Stimulated activated CD4-positive, alpha-beta T cell treated with anti-CD3 and anti-CD28 coated beads, Interleukin-1b, Interleukin-23, amount 100 ng/mL, for 24 hours (primary cell): ENCODE measurements at regions not wholly inside any gene's neighbourhood (a gene's known extent, or its start where the extent isn't known, plus 50 kb on each side); places are given as distances from the start of the nearest gene placed in this dataset.

ENCODE experiments used
- DNase-seq, 4 experiments: peaks; one replicate each; pipeline ENCODE4 v3.0.0-alpha.2; 2020; ENCODE audit warnings: low read depth in 4 of 4, low spot score in 1 of 4

DNA sequence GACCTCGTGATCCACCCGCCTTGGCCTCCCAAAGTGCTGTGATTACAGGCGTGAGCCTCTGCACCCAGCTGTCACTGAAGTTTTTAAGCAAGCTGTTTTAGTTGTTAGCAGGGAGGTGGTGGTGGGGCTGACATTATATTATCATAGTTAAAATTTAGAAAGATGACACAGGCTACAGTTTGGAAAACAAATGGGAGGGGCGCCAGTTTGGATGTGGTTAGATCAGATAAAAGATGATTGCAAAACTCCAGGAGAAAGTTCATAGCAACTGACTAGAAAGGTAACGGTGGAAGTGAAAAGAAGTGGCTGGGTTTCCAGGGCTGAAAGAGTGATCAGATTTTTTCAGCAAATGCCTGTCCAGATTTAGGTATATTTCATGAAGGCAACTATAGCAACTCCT lies 311.9 kb upstream of the CITED2 start:
- DNase-seq: no peak

DNA sequence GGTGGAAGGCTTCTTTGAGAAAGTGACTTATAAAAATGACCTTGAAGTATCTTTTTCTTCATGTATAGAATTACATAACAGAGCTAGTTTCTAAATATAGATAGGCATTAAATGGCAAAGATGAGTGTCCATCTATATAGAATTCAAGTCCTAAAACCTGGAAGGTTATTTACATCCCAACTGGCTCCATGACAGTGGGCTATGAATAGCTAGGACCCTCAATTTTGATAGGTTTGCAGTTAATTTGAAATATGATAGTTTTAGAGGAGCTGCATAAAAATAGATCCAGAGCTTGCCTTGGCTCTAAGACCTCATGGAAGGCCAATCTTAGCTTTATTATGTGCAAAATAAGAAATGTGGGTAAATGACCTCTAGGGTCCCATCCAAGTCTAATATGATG lies 310.6 kb upstream of the CITED2 start:
- no peak for DNase-seq

DNA sequence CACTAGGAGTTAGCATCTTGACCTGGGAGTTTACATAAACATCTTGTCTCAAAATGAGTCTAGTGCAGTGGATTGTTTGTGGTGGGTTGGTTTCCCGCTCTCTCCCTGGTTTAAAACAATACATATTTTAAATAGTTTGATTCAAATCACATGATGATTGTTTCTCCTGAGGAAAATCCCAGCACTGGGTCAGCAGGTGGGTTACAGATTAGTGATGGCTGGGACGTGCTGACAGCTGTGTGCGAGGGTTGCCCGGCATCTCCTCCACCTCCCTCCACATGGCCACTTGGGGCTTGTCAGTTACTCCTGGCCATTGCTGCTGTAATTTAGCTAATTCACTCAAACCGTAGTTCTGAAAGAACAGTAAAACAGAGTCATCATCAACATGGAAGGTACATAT lies 306.4 kb upstream of the CITED2 start:
- no peak for DNase-seq

DNA sequence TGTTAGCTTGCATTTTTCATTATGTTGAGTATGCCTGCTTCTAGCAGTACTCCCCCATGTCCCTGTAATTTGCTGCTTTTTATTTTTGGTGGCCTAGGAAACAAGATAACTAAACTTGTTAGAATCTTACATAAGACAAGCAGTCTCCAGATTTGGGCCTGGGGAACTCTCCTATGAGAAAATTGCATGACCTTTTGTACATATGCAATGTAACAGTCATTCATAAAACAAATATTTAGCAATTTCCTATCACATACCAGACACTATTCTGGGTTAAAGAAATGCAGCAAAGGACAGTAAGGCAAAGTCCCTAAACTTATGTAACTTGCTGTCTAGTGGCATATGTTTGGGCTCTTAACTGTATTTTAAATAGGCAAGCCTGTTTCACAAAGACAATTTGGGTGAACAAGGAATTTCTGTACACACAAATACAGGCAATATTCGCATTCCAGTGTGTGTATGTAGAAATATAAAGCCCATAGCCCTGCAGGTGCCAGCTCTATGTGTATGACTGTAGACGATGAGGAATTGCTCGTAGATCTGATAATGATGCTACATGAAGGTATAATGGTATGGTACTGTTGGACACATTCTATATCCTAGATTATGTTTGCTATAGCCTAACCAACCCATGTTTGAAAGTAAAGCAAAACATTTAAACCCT lies 305.2 kb upstream of the CITED2 start:
- DNase-seq: no peak

DNA sequence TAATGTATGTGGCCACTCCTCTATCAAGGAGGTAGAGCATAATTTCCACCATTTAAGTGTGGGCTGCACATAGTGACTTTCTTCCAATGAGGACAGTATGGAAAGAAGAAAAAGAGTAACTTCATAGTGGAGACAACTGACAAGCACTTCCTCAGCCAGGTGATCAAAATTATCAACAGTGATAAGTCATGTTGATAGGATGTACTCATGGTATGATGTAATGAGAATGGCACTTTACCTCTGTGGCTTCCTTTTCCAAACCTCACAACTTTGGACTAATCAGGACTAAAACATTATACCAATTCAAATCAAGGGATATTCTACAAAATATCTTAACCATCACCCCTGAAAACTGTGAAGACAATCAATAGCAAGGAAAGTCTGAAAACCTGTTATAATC lies 302.3 kb upstream of the CITED2 start:
- DNase-seq: no peak

DNA sequence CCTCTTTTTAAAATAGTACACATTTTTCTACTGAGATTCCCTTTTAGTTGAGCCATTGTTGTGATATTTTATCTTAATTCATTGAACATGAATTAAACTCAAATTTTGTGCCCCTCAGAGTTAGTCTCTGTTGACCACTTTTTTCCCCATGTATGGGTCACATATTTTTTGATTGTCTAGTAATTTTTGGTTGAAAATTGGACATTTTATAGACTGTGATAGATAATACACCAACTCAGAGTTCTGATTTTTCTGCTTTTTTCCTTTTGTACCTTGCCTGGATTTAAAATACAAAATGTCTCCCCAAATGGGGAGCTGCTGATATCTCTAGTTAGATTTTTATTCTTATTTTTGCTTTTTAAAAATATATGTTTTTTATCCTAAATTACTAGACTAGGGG lies 291.8 kb upstream of the CITED2 start:
- DNase-seq: no peak

DNA sequence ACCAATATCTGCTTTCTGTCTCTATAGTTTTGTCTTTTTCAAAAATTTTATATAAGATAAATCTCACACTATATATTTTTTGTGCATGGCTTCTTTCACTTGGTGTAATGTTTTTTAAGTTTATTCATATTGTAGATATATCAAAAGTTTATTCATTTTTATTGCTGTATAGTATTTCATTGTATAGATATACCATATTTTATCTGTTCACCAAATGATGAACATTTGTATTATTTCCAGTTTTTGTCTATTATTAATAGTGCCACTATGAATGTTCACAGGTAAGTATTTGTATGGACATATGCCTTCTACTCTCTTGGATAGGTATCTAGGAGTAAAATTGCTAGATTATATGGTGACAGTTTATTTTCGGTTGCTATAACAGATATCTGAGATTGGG lies 289.5 kb upstream of the CITED2 start:
- no peak for DNase-seq

DNA sequence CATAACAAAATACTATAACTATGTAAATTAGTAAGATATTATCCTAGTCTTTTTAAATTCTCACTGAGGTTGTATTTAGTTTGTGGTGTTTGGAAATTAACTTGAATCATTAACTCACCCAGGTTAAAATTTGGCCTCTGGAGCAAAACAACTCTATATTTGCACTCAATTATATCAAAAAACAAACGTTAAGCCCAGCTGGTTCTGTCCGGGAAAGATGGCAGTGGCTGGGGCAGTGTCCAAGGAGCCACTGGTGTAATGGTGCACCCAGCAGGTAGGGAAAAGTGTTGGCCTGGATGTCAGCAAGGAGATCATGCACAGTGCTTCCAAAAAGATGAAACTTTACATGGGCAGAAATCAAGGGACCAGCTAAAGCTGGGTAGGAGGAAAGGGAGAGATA lies 285.3 kb upstream of the CITED2 start:
- DNase-seq: no peak

DNA sequence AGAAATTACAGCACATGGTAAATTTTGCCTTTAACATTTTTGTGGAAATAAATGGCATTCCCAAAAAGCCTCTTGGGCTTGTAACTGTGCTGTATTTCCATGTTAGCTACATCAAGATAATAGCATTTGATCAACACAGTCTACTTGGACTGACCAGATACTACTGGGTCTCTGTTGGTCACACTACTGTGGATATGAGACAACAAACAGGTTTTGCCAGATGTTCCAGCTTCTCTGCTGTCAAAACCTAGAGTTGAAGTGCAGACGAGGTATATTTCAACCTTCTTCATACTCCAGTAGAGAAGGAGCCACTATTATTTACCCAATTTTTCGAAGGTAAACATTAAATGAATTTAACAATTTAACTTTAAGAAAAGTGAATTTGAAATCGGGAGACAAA lies 284.7 kb upstream of the CITED2 start:
- no peak for DNase-seq

DNA sequence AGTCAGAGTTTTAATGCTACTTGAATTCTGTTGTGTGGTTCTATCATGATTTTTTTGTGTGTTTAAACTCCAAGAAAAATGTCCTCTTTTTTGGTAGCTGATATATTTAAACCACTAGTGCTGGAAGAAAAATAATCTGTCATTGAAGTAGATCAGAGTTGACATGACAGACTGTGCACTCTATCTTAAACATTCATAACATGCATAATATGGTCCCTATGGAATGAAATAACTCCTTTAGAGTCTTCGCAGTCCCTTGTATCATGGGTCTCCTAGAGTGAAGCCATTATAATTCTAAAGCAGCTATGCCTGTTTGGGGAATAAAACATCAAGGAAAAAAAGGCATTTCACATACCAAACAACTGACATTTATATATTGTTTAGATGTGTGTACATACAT lies 282.7 kb upstream of the CITED2 start:
- DNase-seq: no peak

DNA sequence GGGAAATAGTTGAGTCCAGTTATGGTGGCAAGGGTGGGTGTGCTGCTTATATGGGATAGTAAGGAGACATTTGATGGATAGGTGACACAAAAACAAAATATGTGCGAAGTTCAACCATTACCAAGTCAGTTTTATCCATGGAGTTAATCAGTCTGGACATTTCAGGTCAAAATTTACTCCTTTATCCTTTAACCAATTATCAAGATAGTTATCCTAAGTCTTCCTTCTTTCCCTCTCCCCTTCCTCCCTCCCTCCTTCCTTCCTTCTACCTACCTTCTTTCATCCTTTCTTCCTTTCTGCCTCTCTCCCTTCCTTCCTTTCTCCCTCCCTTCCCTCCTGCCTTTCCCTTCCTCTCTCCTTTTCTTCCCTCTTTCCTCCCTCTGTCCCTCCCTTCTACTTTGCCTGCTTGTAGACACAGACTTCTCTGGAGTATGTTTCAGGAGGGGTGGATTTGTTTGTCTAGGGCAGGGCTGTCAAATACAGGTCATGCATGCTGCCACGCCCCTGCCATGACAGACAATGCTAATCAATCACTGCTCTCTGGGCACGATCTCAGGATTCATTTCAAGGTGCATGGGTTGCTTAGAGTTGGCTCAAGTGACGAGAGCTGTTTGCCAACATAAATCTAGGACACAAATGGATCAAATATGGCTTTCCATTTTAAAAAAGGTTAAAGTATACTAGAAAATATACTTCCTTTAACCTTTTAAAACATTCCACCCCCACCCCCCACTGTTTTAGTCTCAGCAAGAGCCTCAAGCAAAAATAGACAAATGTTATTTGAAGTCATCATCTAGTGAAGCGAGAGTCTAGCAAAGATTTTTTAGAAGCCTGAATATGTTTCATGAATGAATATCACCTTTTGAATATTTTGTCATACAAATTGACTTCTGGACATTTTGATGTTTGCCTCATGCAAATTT lies 281.6 kb upstream of the CITED2 start:
- no peak for DNase-seq

DNA sequence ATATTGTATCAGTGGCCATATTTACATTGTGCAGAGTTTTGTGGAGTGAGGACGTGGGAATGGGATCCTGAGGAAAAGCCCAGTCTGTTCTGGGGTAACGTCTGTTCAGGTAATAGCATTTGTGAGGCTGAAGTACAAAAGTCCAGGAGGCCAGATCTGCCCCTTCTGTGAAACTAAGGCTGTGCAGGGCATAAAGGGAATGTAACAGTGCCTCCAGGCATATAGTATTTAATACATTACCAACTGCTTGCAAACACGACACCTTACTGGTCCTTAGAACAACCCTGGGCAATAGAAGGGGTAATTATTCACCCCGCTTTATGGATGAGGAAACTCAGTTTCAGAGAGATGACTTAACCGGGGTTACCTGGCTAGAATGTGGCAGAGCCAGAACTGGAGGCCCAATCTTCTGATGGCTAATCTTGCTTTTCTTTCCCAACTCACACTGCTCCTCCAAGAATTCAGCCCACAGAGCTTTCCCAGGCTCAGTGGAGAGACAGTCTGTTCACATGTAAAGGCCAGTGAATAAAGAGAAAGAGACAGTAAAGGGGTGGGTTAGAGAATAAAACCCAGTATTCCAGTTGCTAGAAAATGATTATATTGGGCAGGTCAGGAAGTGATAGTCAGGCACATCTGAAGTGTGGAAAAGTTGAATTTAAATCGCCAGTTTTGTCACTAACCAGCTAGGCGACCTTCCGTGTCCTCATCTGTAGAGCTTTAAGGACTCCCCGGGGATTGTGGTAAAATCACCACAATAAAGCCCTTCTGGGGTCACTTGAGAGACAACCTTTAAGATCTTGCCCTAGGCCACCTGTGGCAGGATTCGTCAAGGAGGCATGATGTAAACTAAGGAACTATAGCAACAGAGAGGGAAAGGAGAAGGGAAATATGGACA lies 280.7 kb upstream of the CITED2 start:
- no peak for DNase-seq

DNA sequence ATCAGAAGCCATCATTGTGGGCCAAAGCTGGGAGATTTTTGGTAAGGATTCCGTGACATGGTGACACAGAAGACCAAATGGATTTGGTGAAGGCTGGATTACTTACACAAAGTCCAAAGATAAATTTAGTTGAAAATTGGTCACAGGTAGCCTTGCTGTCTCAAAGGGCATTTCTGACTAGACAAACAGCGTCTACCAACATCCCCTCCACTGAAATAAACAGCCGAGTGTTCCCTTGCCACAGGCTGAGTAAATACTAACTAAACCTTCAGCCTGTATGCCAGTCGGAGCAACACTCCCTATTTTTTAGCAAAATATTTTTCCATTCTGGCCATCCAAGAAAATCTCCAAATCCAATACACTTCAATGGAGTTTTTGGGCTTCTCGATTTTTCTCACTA lies 279.9 kb upstream of the CITED2 start:
- no peak for DNase-seq

DNA sequence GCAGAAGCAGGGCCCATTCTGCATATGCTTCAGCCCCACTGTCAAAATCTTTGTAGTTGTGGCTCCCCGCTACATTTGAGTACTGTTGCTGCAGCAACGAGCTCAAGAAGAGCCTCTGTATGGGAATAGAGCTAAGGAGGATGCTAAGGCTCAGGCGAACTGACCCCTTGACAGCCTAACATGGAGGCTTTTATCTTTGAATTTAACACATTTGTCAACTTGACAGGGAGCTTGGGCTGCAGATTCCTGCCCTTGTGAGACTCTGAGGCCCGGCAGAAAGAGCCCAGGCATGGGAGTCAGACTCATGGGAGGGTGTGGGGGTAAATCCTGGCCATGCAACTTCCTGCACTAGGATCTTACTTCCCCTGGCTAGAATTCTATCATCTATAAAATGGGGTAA lies 278.7 kb upstream of the CITED2 start:
- DNase-seq: no peak

DNA sequence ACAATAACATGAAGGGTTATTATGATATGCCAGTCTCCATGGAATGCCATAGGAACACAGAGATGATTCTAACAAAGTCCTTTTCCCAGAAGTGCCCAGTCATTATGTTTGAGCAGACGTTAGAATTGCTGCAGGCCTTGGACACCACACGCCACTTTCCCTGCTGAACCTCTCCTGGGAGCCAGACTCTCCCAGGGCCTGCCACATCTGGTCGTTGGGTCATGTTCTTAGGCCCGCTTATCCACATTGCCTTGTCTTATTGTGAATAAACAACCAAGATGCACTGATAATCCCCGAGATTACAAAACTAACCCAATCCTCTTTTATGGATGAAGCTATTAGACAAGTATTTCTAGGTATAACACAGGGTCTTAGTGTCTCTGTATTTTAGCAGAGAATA lies 276.5 kb upstream of the CITED2 start:
- DNase-seq: no peak

DNA sequence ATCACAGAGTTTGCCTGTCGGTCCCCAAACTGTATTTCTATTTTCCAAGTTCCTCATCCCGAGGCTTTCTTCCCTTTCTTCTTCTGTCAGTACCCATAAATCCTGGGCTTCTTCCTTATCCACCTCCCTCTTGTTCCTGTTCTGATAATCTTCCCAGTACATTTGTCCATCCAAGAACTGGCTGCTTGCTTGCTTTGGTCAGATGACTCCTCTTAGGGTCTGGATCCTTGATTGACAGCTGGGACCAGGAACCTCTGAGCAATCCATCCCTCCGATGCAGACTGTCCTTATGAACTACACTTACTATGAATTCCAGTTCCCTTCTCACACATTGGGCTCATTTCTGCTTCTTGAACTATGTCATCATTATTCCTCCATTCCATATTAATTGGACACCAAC lies 275.3 kb upstream of the CITED2 start:
- DNase-seq: no peak

DNA sequence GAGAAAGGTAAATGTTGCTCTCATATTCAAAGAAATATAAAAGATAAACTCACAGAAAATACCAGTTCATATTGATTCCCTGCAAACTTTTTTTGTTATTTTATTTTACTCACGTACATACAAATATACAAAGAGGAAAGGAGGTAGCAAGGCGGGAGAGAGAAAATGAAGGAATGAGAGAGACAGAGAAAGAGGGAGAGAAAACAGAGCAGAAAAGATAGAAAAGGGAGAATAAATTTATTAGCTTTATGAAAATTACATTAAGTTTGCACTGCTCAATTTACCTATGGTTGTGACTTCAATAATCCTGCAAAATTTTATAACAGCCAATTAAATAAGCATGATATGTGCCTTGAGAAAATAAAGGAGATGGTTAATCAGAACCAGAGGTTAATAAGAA lies 274.7 kb upstream of the CITED2 start:
- DNase-seq: no peak

DNA sequence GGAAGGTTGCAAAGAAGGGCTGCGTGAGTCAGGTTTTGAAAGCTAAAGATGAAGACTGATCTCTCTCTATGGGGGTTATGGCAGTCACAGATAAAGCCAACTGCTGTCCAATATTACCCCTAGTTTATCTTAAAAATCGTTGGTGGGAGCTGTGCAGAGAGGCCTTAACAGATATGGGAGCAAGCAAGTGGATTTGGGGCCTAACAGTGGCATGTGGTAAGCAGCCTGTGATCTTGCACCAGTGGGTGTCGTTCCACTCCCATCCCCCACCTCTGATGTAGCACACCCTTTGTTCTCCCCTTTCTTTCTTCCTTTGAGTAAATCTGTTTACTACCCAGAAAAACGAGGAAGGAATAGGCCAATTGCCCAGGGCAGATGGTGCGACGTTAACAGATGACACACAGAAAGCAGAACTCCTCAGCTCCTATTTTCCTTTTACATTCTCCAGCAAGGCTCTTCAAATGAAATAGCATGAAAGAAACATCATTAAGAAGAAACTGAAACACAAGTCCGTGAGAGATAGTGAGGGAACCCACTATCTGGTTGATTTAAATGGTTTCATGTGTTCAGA lies 274.1 kb upstream of the CITED2 start:
- no peak for DNase-seq

DNA sequence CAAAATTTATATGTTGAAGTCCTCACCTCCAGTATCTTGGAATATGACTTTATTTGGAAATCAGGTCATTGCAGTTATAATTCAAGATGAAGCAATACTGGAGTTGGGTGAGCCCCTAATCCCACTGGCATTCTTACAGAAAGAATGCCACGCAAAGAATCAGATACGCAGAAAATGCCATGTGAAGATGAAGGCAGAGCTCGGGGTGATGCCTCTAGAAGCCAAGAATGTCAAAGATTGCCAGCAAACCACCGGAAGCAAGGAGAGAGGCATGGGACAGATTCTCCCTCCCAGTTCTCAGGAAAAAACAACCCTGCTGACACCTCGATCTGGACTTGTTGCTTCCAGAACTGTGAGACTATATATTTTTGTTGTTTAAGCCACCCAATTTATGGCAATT lies 273.4 kb upstream of the CITED2 start:
- no peak for DNase-seq

DNA sequence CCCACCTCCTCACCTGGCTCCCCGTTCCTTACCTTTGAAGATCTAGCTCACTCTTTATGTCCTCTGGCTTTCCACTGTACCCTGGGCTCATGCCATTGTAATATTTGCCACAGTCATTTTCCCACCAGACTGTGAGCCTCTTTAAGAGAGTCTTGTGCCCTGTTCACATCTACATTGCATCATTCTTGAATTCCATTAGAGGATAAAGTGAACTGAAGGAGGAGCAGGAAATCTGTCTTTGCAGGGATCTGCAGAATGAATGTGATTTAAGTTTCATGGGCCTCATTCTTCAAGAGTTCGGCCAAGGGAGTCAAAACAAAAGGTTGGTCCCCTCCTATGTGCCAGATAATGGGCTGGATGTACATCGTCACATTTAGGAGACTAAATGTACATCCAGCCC lies 272.6 kb upstream of the CITED2 start:
- no peak for DNase-seq

DNA sequence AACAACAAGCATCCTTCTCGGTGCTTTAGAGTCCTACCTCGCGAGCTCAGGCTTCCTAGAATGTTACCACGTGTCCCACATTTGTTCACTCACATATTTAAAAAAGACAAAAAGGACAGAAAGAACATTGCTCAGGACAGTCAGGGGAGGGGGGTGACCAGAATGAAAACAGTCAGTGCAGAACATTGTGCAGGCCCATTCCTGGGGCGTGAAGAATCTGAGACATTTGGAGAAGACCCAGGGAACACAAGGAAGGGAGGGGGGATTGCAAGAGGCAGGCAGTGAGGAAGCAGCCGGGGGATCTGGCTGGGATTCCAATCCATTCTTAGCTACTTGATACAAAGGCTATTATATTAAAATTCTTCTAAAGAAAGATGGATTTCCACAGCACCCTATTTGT lies 270.4 kb upstream of the CITED2 start:
- no peak for DNase-seq
